ENCODE measurements at regions not wholly inside any gene's neighbourhood (a gene's known extent, or its start where the extent isn't known, plus 50 kb on each side); places are given as distances from the start of the nearest gene placed in this dataset.
"Not testable (repeated sequence)": the region's sequence is repeated elsewhere in the genome, so short reads cannot be mapped to it uniquely, and the experiment has no call there.

GRCh38 chr3:103512595-103512994 is 1077.8 kb downstream of the ZPLD1 start:
- Mint-ChIP-seq H3K9me3 (peaks cover 5% of the 10 kb centered on the region), H3K4me3 (ENCODE audit: low read depth) (no peak overlapping the region), H3K27me3 (ENCODE audit: low read depth) (no peaks in the 10 kb centered on the region), H3K36me3 (ENCODE audit: low read depth) (no peaks in the 10 kb centered on the region), H3K4me1 (ENCODE audit: low read depth) (no peaks in the 10 kb centered on the region), H3K27ac (no peak overlapping the region)
- no peak for DNase-seq (ENCODE audit: low spot score)
- intact Hi-C loops (cut with micrococcal nuclease) = no loop called here

DNA sequence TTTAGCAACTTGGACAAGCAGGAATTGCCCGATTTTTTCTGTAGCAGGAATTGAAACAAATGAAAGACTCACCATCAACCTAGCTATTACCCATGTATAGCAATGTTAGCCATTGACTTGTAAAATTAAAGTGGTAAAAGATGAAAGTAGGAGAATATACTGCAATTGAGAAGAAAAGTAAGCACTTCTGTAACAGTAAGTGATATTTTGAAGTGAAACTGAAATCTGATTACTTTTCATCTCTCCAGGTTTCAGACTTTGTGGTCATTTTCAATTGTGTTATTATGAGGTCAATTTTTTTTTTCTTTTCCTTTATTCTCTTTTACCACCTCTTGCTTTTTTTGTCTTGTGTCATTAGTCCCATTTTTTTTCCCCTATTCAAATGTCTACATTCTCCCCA is 1078.2 kb downstream of the ZPLD1 start:
- peaks cover 5% of the 10 kb centered on the region for H3K9me3 Mint-ChIP-seq
- DNase-seq (ENCODE audit: low spot score) = no peak
- H3K4me3 Mint-ChIP-seq (ENCODE audit: low read depth) = no peak overlapping the region
- H3K4me1 Mint-ChIP-seq (ENCODE audit: low read depth) = no peaks in the 10 kb centered on the region
- H3K27me3 Mint-ChIP-seq (ENCODE audit: low read depth) = no peaks in the 10 kb centered on the region
- intact Hi-C loops (cut with micrococcal nuclease) = no loop called here
- no peak overlapping the region for H3K27ac Mint-ChIP-seq
- H3K36me3 Mint-ChIP-seq (ENCODE audit: low read depth) = no peaks in the 10 kb centered on the region

DNA sequence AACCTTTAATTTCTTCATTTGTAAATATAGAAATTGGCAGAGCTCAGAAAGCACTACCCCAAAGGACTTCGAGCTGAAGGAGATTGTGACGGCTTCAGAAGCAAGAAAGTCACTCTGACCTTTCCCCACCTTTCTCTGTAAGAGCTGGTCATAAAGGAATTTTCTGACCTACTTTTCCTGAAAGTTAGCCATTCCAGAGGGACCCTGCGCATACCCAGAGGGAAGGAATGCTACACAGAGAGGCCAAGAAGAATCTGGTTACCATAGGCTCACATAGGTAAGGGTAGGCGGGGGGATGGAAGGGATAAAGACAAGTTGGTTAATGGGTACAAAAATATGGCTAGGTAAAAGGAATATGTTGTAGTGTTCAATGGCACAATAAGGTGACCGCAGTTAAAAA is 1080.3 kb downstream of the ZPLD1 start:
- H3K9me3 Mint-ChIP-seq = peaks cover 5% of the 10 kb centered on the region
- DNase-seq (ENCODE audit: low spot score) = no peak
- H3K4me3 Mint-ChIP-seq (ENCODE audit: low read depth) = no peak overlapping the region
- intact Hi-C loops (cut with micrococcal nuclease) = no loop called here
- H3K4me1 Mint-ChIP-seq (ENCODE audit: low read depth) = no peaks in the 10 kb centered on the region
- no peaks in the 10 kb centered on the region for H3K36me3 Mint-ChIP-seq (ENCODE audit: low read depth)
- no peaks in the 10 kb centered on the region for H3K27me3 Mint-ChIP-seq (ENCODE audit: low read depth)
- no peak overlapping the region for H3K27ac Mint-ChIP-seq

DNA sequence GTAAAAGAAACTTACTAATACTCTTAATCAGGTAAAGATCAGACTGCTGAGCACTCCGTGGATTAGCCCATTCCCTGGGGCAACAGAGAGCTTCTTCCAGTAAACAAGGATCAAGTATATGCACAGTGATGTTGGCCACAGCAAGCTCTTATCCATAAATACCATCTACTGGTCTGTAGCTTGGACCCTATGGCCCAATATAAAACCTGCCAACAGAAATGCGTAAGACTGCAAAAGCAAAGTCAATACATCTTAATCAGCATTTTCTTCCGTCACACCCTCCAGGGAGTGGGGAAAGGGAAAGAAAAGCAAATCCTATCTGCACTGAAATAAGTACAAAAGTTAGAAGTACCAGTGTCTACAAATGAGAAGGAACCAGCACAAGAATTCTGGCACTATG is 1082.1 kb downstream of the ZPLD1 start:
- no peak for DNase-seq (ENCODE audit: low spot score)
- H3K4me1 Mint-ChIP-seq (ENCODE audit: low read depth) = no peaks in the 10 kb centered on the region
- no peaks in the 10 kb centered on the region for H3K27me3 Mint-ChIP-seq (ENCODE audit: low read depth)
- H3K27ac Mint-ChIP-seq = no peak overlapping the region
- intact Hi-C loops (cut with micrococcal nuclease) = no loop called here
- peaks cover 11% of the 10 kb centered on the region for H3K9me3 Mint-ChIP-seq
- no peaks in the 10 kb centered on the region for H3K36me3 Mint-ChIP-seq (ENCODE audit: low read depth)
- H3K4me3 Mint-ChIP-seq (ENCODE audit: low read depth) = no peak overlapping the region

DNA sequence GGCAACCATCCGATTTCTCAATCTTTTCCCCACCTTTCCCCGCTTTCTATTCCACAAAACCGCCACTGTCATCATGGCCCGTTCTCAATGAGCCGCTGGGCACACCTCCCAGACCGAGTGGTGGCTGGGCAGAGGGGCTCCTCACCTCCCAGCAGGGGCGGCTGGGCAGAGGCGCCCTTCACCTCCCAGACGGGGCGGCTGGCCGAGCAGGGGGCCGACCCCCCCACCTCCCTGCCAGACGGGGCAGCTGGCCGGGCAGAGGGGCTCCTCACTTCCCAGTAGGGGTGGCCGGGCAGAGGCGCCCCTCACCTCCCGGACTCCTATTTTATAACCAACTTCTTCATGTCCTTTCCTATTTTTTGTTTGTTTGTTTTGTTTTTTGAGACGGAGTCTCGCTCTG is 1096.5 kb downstream of the ZPLD1 start:
- H3K9me3 Mint-ChIP-seq; H3K4me3 Mint-ChIP-seq (ENCODE audit: low read depth); H3K36me3 Mint-ChIP-seq (ENCODE audit: low read depth); H3K4me1 Mint-ChIP-seq (ENCODE audit: low read depth); H3K27me3 Mint-ChIP-seq (ENCODE audit: low read depth); intact Hi-C loops (cut with micrococcal nuclease); H3K27ac Mint-ChIP-seq; DNase-seq (ENCODE audit: low spot score): not testable (repeated sequence)

- intact Hi-C loops (cut with micrococcal nuclease) = no loop called here
- DNase-seq (ENCODE audit: low spot score) = no peak
- H3K27ac Mint-ChIP-seq = no peak overlapping the region
- no peaks in the 10 kb centered on the region for H3K36me3 Mint-ChIP-seq (ENCODE audit: low read depth)
- no peaks in the 10 kb centered on the region for H3K4me1 Mint-ChIP-seq (ENCODE audit: low read depth)
- no peaks in the 10 kb centered on the region for H3K9me3 Mint-ChIP-seq
- no peaks in the 10 kb centered on the region for H3K27me3 Mint-ChIP-seq (ENCODE audit: low read depth)
- no peak overlapping the region for H3K4me3 Mint-ChIP-seq (ENCODE audit: low read depth)
Measured at GRCh38 chr3:103532986-103533385, 1098.2 kb downstream of the ZPLD1 start.

GRCh38 chr3:103554451-103554850 is 1119.6 kb downstream of the ZPLD1 start:
- H3K27ac Mint-ChIP-seq = no peak overlapping the region
- H3K36me3 Mint-ChIP-seq (ENCODE audit: low read depth) = no peaks in the 10 kb centered on the region
- DNase-seq (ENCODE audit: low spot score) = no peak
- no peak overlapping the region for H3K4me3 Mint-ChIP-seq (ENCODE audit: low read depth)
- peaks cover 20% of the 10 kb centered on the region for H3K9me3 Mint-ChIP-seq
- intact Hi-C loops (cut with micrococcal nuclease) = no loop called here
- H3K27me3 Mint-ChIP-seq (ENCODE audit: low read depth) = no peaks in the 10 kb centered on the region
- H3K4me1 Mint-ChIP-seq (ENCODE audit: low read depth) = no peaks in the 10 kb centered on the region

- H3K27ac Mint-ChIP-seq; H3K27me3 Mint-ChIP-seq (ENCODE audit: low read depth); H3K4me1 Mint-ChIP-seq (ENCODE audit: low read depth); H3K36me3 Mint-ChIP-seq (ENCODE audit: low read depth); intact Hi-C loops (cut with micrococcal nuclease); DNase-seq (ENCODE audit: low spot score); H3K4me3 Mint-ChIP-seq (ENCODE audit: low read depth): not testable (repeated sequence)
- H3K9me3 Mint-ChIP-seq = peaks cover 15% of the 10 kb centered on the region
Measured at GRCh38 chr3:103564116-103564515, 1129.3 kb downstream of the ZPLD1 start.

DNA sequence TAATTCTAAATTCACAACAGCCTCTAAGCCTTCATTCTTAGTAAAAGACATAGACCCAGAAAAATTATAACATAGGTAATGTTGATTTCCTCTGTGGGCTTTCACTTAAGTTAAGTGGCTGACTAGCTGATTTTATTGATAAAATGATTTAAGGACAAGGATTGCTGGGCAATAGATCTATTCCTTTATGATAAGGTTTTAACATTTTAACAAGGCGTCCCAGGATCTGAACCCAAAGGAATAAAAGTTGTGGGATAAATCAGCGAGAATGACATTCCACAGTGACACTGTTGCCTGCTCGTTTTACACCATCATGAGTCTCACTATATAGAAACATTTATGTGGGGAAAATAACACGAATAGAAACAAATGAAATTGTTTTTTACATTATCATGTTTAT is 1151.0 kb downstream of the ZPLD1 start:
- Mint-ChIP-seq H3K27me3 (ENCODE audit: low read depth) (no peaks in the 10 kb centered on the region), H3K4me1 (ENCODE audit: low read depth) (no peaks in the 10 kb centered on the region), H3K9me3 (peaks cover 4% of the 10 kb centered on the region), H3K4me3 (ENCODE audit: low read depth) (no peak overlapping the region), H3K27ac (no peak overlapping the region), H3K36me3 (ENCODE audit: low read depth) (no peaks in the 10 kb centered on the region)
- intact Hi-C loops (cut with micrococcal nuclease) = no loop called here
- DNase-seq (ENCODE audit: low spot score) = no peak

GRCh38 chr3:103589770-103590169 is 1155.0 kb downstream of the ZPLD1 start:
- Mint-ChIP-seq H3K4me1 (ENCODE audit: low read depth) (no peaks in the 10 kb centered on the region), H3K27me3 (ENCODE audit: low read depth) (no peaks in the 10 kb centered on the region), H3K9me3 (peaks cover 2% of the 10 kb centered on the region), H3K27ac (no peak overlapping the region), H3K4me3 (ENCODE audit: low read depth) (no peak overlapping the region), H3K36me3 (ENCODE audit: low read depth) (no peaks in the 10 kb centered on the region)
- no peak for DNase-seq (ENCODE audit: low spot score)
- intact Hi-C loops (cut with micrococcal nuclease) = no loop called here

- H3K4me1 Mint-ChIP-seq (ENCODE audit: low read depth) = no peaks in the 10 kb centered on the region
- no peak overlapping the region for H3K27ac Mint-ChIP-seq
- no peak for DNase-seq (ENCODE audit: low spot score)
- no peaks in the 10 kb centered on the region for H3K27me3 Mint-ChIP-seq (ENCODE audit: low read depth)
- intact Hi-C loops (cut with micrococcal nuclease) = no loop called here
- H3K36me3 Mint-ChIP-seq (ENCODE audit: low read depth) = no peaks in the 10 kb centered on the region
- peaks cover 12% of the 10 kb centered on the region for H3K9me3 Mint-ChIP-seq
- no peak overlapping the region for H3K4me3 Mint-ChIP-seq (ENCODE audit: low read depth)
Measured at GRCh38 chr3:103600844-103601243, 1166.0 kb downstream of the ZPLD1 start.

DNA sequence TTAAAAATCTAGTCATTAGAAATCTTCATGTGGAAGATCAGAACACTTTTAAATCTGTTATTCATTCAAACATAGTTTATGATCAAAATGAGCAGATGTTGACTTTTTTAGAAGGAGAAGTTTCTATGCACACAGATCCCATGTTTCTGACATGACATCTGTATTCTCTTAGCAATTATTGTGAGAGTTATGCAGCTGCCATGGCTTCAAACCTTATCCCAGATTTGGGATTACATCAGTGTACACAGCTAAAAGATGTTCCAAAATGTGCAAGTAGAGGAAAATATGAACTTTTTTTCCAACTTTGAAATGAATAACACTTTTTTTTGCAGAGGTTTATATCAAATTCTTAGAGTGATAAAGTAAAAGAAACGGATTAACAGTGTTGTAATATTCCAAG is 1166.9 kb downstream of the ZPLD1 start:
- no peak overlapping the region for H3K4me3 Mint-ChIP-seq (ENCODE audit: low read depth)
- no peaks in the 10 kb centered on the region for H3K36me3 Mint-ChIP-seq (ENCODE audit: low read depth)
- H3K27ac Mint-ChIP-seq = no peak overlapping the region
- no peaks in the 10 kb centered on the region for H3K4me1 Mint-ChIP-seq (ENCODE audit: low read depth)
- intact Hi-C loops (cut with micrococcal nuclease) = no loop called here
- H3K9me3 Mint-ChIP-seq = peaks cover 12% of the 10 kb centered on the region
- no peak for DNase-seq (ENCODE audit: low spot score)
- no peaks in the 10 kb centered on the region for H3K27me3 Mint-ChIP-seq (ENCODE audit: low read depth)

- intact Hi-C loops (cut with micrococcal nuclease) = no loop called here
- H3K27me3 Mint-ChIP-seq (ENCODE audit: low read depth) = no peaks in the 10 kb centered on the region
Measured at GRCh38 chr3:103609472-103609871, 1174.7 kb downstream of the ZPLD1 start.

GRCh38 chr3:103613397-103614156 is 1178.8 kb downstream of the ZPLD1 start:
- DNase-seq (ENCODE audit: low spot score) = no peak
- intact Hi-C loops (cut with micrococcal nuclease) = no loop called here
- Mint-ChIP-seq H3K9me3 (no peaks in the 10 kb centered on the region), H3K4me3 (ENCODE audit: low read depth) (no peak overlapping the region), H3K27me3 (ENCODE audit: low read depth) (no peaks in the 10 kb centered on the region), H3K4me1 (ENCODE audit: low read depth) (no peaks in the 10 kb centered on the region), H3K36me3 (ENCODE audit: low read depth) (no peaks in the 10 kb centered on the region), H3K27ac (no peak overlapping the region)

More at GRCh38 chr3:103609472-103609871, 1174.7 kb downstream of the ZPLD1 start:
- H3K9me3 Mint-ChIP-seq = peaks cover 10% of the 10 kb centered on the region
- no peak overlapping the region for H3K4me3 Mint-ChIP-seq (ENCODE audit: low read depth)
- DNase-seq (ENCODE audit: low spot score) = no peak
- H3K27ac Mint-ChIP-seq = no peak overlapping the region
- no peaks in the 10 kb centered on the region for H3K36me3 Mint-ChIP-seq (ENCODE audit: low read depth)
- no peaks in the 10 kb centered on the region for H3K4me1 Mint-ChIP-seq (ENCODE audit: low read depth)

Measured in activated T-helper 2 cell treated with anti-CD3 and anti-CD28 coated beads, Interferon-gamma antibody, Interleukin-2, Interleukin-4, amounts not matched to agents 10 μg/mL and 5 μg/mL and 100 μg/mL, durations not matched to agents 14 hours and 24 hours and 36 hours (primary cell).